MM.1S (cell line): ENCODE measurements at regions not wholly inside any gene's neighbourhood (a gene's known extent, or its start where the extent isn't known, plus 50 kb on each side); places are given as distances from the start of the nearest gene placed in this dataset.

ENCODE experiments used
- DNase-seq: peaks from one replicate; pipeline ENCODE4 v3.0.0-alpha.2; 2015
- H2AFZ ChIP-seq: fragments of 300-600 bp; sonication (generic); 2 replicates; pipeline ENCODE4 v1.6.0; 2016; ENCODE audit warnings: antibody characterized with exemption, low read length
- H3F3A ChIP-seq: fragments of 300-600 bp; sonication (generic); 2 replicates; pipeline ENCODE4 v1.6.1; 2016; ENCODE audit warnings: mild to moderate bottlenecking, antibody characterized with exemption, low read length, moderate library complexity, mixed read lengths; ENCODE audit not compliant: insufficient read depth
- H3K27ac ChIP-seq: fragments of 300-600 bp; sonication (generic); 2 replicates; pipeline ENCODE4 v1.5.1; 2016; ENCODE audit warnings: mild to moderate bottlenecking, low read length
- H3K27me3 ChIP-seq: fragments of 300-600 bp; sonication (generic); replicated peaks from 2 replicates; pipeline ENCODE4 v1.6.0; 2016; ENCODE audit warnings: low read length; ENCODE audit not compliant: insufficient read depth
- H3K36me3 ChIP-seq: fragments of 300-600 bp; sonication (generic); replicated peaks from 2 replicates; pipeline ENCODE4 v1.6.1; 2016; ENCODE audit warnings: mild to moderate bottlenecking, low read length, mixed read lengths; ENCODE audit not compliant: insufficient read depth
- H3K4me1 ChIP-seq: fragments of 300-600 bp; sonication (generic); 2 replicates; pipeline ENCODE4 v1.6.1; 2016; ENCODE audit warnings: low read length, mixed read lengths
- H3K4me2 ChIP-seq: fragments of 300-600 bp; sonication (generic); 2 replicates; pipeline ENCODE4 v1.6.0; 2016; ENCODE audit warnings: low read depth, low read length
- H3K4me3 ChIP-seq: fragments of 300-600 bp; sonication (generic); 2 replicates; pipeline ENCODE4 v1.5.1; 2016; ENCODE audit warnings: low read length, mixed read lengths
- H3K79me2 ChIP-seq: fragments of 300-600 bp; sonication (generic); 2 replicates; pipeline ENCODE4 v1.6.1; 2016; ENCODE audit warnings: mixed run types, low read length, mixed read lengths
- H3K9ac ChIP-seq: fragments of 300-600 bp; sonication (generic); 2 replicates; pipeline ENCODE4 v1.6.1; 2016; ENCODE audit warnings: low read length, mixed read lengths
- H3K9me2 ChIP-seq: fragments of 300-600 bp; sonication (generic); replicated peaks from 2 replicates; pipeline ENCODE4 v1.6.1; 2016; ENCODE audit warnings: mild to moderate bottlenecking, low read length, mixed read lengths; ENCODE audit not compliant: insufficient read depth
- H3K9me3 ChIP-seq: fragments of 300-600 bp; sonication (generic); replicated peaks from 2 replicates; pipeline ENCODE4 v1.6.1; 2016; ENCODE audit warnings: mild to moderate bottlenecking, low read length, mixed read lengths; ENCODE audit not compliant: insufficient read depth
- H4K20me1 ChIP-seq: fragments of 300-600 bp; sonication (generic); 2 replicates; pipeline ENCODE4 v1.6.1; 2016; ENCODE audit warnings: mild to moderate bottlenecking, low read length, moderate library complexity, mixed read lengths; ENCODE audit not compliant: insufficient read depth
- EZH2 ChIP-seq: fragments of 300-600 bp; sonication (generic); optimal IDR thresholded peaks from 2 replicates; pipeline ENCODE3; 2017; ENCODE audit warnings: low read depth, mild to moderate bottlenecking, antibody characterized with exemption, low read length, mixed read lengths
- EZH2phosphoT487 ChIP-seq: fragments of 300-600 bp; sonication (generic); IDR thresholded peaks from 2 replicates; pipeline ENCODE4 v1.6.1; 2018; ENCODE audit warnings: antibody characterized with exemption, low read length
- TF ChIP-seq, protein P1 (sequence below): fragments of 300-600 bp; sonication (generic); IDR thresholded peaks from 2 replicates; pipeline ENCODE4 v1.5.1; 2016; ENCODE audit warnings: antibody characterized with exemption, low read length, mixed read lengths

- Histone ChIP-seq H3K4me1 (no peaks in the 10 kb centered on the region), H3K9me2 (no peaks in the 10 kb centered on the region), H3K27ac (no peak overlapping the region), H3K36me3 (no peaks in the 10 kb centered on the region), H3K27me3 (no peaks in the 10 kb centered on the region), H3K4me3 (no peak overlapping the region), H2AFZ (no peak overlapping the region), H3K9me3 (no peaks in the 10 kb centered on the region), H3K4me2 (no peak overlapping the region), H4K20me1 (no peaks in the 10 kb centered on the region), H3K9ac (no peak overlapping the region), H3F3A (no peaks in the 10 kb centered on the region), H3K79me2 (no peaks in the 10 kb centered on the region)
- no peak for TF ChIP-seq EZH2phosphoT487
- TF ChIP-seq, protein P1, sequence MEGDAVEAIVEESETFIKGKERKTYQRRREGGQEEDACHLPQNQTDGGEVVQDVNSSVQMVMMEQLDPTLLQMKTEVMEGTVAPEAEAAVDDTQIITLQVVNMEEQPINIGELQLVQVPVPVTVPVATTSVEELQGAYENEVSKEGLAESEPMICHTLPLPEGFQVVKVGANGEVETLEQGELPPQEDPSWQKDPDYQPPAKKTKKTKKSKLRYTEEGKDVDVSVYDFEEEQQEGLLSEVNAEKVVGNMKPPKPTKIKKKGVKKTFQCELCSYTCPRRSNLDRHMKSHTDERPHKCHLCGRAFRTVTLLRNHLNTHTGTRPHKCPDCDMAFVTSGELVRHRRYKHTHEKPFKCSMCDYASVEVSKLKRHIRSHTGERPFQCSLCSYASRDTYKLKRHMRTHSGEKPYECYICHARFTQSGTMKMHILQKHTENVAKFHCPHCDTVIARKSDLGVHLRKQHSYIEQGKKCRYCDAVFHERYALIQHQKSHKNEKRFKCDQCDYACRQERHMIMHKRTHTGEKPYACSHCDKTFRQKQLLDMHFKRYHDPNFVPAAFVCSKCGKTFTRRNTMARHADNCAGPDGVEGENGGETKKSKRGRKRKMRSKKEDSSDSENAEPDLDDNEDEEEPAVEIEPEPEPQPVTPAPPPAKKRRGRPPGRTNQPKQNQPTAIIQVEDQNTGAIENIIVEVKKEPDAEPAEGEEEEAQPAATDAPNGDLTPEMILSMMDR = no peak
- no peak for TF ChIP-seq EZH2
- no peak for DNase-seq
Measured at GRCh38 chr5:93019896-93020295, 561.1 kb downstream of the NR2F1-AS1 start.

DNA sequence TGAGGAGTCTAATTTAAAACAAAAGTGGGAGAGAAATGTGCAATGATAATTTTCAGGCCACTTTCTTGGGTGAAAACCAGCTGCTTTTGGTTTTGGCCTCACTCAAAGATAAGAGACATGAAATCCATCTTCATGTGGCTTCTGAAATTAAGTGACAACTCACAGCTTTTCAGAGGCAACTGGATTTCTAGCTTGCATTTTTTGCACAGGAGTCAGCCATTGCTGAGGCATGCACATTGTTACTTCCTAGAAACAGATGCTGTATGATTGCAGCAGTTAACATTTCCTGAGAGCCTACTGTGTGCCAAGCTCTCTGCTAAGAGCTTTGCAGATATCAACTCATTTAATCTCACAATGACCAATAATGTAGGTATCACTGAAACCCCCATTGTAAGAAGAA lies 562.6 kb downstream of the NR2F1-AS1 start:
- no peak overlapping the region for H3K9ac ChIP-seq
- no peaks in the 10 kb centered on the region for H3K36me3 ChIP-seq
- H3K4me2 ChIP-seq = no peak overlapping the region
- TF ChIP-seq, protein P1 = no peak
- TF ChIP-seq EZH2 = no peak
- no peak for TF ChIP-seq EZH2phosphoT487
- no peaks in the 10 kb centered on the region for H3K27me3 ChIP-seq
- no peaks in the 10 kb centered on the region for H3K79me2 ChIP-seq
- no peaks in the 10 kb centered on the region for H3K9me3 ChIP-seq
- DNase-seq = no peak
- no peak overlapping the region for H3K27ac ChIP-seq
- no peaks in the 10 kb centered on the region for H4K20me1 ChIP-seq
- no peaks in the 10 kb centered on the region for H3K4me1 ChIP-seq
- H3K9me2 ChIP-seq = no peaks in the 10 kb centered on the region
- H3K4me3 ChIP-seq = no peak overlapping the region
- H2AFZ ChIP-seq = no peak overlapping the region
- no peaks in the 10 kb centered on the region for H3F3A ChIP-seq

GRCh38 chr5:93017849-93018248 lies 563.2 kb downstream of the NR2F1-AS1 start:
- Histone ChIP-seq H3F3A (no peaks in the 10 kb centered on the region), H4K20me1 (no peaks in the 10 kb centered on the region), H3K36me3 (no peaks in the 10 kb centered on the region), H3K79me2 (no peaks in the 10 kb centered on the region), H3K9me2 (no peaks in the 10 kb centered on the region), H3K27ac (no peak overlapping the region), H3K4me3 (no peak overlapping the region), H3K9ac (no peak overlapping the region), H3K9me3 (no peaks in the 10 kb centered on the region), H3K27me3 (no peaks in the 10 kb centered on the region), H3K4me2 (no peak overlapping the region), H3K4me1 (no peaks in the 10 kb centered on the region), H2AFZ (no peak overlapping the region)
- no peak for DNase-seq
- no peak for TF ChIP-seq EZH2phosphoT487
- no peak for TF ChIP-seq EZH2
- TF ChIP-seq, protein P1 = no peak
